LoVo (cell line): ENCODE measurements at regions not wholly inside any gene's neighbourhood (a gene's known extent, or its start where the extent isn't known, plus 50 kb on each side); places are given as distances from the start of the nearest gene placed in this dataset.

Experiments
- DNase-seq: peaks from one replicate; pipeline ENCODE4 v3.0.0-alpha.2; 2016; ENCODE audit warnings: low spot score

DNA sequence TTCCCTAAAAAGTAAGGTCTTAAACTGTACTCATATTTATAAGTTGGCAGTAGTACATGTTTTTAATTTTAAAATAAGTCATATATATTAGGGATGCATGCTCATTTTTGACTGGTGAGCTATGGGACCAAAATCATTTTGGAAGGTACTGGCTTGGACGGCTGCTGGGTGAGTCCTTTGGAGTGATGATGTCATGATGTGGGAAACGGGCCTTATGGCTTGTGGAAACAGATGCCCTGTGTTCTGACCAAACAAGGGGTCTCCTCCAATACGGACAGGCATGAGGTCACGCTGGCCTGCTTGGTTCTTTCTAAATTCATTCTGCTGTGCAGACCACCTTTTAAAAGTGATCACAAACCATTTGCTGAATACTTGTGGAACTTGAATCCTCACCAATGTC is 109.2 kb upstream of the MGAT5 start:
- DNase-seq: no peak

GRCh38 chr2:134145519-134145918 is 108.4 kb upstream of the MGAT5 start:
- DNase-seq: no peak

DNA sequence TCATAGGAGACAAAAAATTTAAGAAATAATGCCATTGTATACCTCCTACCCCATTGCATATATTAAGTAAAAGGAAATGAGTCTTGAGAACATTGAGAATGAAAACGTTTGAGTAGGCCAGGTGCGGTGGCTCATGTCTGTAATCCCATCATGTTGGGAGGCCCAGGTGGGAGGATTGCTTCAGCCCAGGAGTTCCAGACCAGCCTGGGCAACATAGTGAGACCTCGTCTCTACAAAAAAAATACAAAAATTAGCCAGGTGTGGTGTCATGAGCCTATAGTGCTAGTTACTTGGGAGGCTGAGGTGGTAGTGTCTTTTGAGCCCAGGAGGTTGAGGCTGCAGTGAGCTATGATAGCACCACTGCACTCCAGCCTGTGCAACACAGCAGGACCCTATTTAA is 107.7 kb upstream of the MGAT5 start:
- no peak for DNase-seq

- DNase-seq: no peak
Measured at GRCh38 chr2:134146620-134147019, 107.3 kb upstream of the MGAT5 start.

GRCh38 chr2:134148172-134148571 is 105.7 kb upstream of the MGAT5 start:
- no peak for DNase-seq

GRCh38 chr2:134148843-134149472 is 104.9 kb upstream of the MGAT5 start:
- no peak for DNase-seq

DNA sequence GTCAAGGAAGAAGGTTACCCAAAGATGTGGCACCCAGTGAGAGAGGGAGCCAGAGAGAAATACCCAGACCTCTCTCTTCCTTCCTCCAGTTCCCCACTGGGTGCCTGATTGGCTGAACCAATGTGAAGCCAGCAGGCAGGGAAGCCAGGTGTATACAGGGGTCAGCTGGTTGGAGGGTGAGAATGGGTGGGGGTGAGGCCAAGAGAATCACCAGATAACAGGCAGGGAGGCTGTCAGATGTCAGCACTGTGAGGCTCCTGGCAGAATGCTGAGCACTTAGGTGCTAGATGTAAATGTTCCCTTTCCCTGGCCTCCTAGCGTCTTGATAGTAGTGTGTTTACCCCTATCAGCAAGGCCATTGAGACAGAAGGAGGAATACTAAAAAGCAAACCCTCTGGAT is 104.0 kb upstream of the MGAT5 start:
- DNase-seq: no peak

GRCh38 chr2:134150760-134151159 is 103.1 kb upstream of the MGAT5 start:
- no peak for DNase-seq

DNA sequence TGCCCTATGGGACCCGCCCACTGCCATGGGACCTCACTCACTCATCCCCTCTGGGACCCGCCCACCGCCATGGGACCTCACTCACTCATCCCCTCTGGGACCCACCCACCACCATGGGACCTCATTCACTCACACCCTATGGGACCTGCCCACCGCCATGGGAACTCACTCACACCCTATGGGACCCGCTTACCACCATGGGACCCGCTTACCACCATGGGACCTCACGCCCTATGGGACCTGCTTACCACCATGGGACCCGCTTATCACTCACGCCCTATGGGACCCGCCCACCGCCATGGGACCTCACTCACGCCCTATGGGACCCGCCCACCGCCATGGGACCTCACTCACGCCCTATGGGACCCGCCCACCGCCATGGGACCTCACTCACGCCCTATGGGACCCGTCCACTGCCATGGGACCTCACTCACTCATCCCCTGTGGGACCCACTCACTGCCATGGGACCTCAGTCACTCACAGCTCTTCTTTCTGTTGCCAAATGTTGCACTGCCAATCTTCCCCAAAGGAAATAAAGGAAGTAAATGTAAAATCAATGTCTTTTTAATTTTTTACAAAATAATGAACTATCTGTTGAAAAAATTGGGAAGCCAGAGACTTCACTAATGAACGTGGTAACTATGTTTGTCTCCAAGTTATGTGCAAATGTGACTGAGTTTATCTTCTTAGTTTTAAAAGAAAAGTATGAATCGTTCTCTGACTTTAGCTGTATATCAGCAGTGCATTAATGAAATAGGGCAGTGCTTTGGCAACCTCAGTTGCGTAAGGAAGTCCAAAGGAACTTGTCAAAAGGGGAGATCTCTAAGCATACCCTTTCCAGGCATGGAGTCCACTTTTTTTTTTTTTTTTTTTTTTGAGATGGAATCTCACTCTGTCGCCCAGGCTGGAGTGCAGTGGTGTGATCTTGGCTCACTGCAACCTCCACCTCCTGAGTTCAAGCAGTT is 101.5 kb upstream of the MGAT5 start:
- no peak for DNase-seq

- no peak for DNase-seq
Measured at GRCh38 chr2:134153294-134153880, 100.5 kb upstream of the MGAT5 start.

DNA sequence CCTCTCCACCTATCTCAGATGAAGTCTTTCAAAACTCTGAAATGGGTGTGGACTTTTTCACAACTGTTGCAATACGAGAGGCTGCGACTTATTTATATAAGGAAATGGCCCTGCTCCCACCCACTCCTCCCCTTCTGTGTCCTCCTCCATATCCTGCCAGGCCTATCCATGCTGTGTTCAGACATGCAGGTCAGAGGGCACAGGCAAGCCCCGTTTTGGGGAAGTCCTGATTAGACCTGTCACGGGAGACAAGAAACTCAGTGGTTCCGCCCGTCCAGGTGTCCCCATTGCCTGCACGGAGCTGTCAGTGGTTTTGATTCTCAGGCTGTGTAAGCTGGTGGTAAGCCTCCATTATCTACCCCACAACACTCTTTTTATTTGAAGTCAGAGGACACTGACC is 99.6 kb upstream of the MGAT5 start:
- no peak for DNase-seq

GRCh38 chr2:134155134-134155533 is 98.7 kb upstream of the MGAT5 start:
- DNase-seq: no peak

DNA sequence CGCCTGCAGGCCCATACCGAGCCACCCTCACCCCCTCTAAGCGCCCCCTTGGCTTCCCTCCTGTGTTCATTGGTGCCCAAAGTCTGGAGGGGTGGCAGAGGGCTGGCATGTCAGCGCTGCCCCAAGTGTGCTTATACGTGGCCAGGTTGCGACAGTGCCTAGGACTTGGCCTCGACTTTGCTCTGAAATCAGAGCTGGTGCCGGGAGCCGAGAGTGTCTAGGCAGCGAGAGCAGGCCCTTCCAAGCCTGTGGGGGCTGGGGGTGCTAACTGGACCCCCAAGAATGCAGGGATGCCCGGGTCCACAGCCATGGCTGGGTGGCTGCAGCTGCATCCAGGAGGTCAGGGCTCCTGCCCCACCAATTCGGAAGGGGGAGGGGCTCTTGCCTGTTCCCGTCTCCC is 95.6 kb upstream of the MGAT5 start:
- DNase-seq: no peak

GRCh38 chr2:134161170-134161547 is 92.7 kb upstream of the MGAT5 start:
- no peak for DNase-seq

- DNase-seq: no peak
Measured at GRCh38 chr2:134163336-134163735, 90.5 kb upstream of the MGAT5 start.

GRCh38 chr2:134164306-134164705 is 89.6 kb upstream of the MGAT5 start:
- no peak for DNase-seq

- DNase-seq: no peak
Measured at GRCh38 chr2:134167015-134167414, 86.9 kb upstream of the MGAT5 start.

DNA sequence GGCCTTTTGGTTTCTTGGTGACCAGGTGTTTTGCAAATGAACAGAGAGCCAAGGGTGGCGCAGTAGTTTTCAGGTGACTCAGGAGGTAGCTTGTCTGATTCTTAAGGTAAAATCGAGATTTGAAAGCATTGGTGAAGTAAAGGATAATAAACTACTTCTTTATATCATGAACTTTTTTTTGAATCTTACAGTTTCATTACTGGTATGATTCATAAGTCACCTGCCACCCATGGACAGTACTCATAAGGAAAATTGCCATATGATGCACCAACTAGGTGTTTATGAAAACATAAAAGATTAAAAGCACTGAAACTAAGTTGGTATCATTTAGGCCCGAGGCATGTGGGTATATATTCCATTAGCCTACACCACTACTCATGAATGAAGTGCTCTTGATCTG is 84.1 kb upstream of the MGAT5 start:
- no peak for DNase-seq

GRCh38 chr2:134170294-134170693 is 83.6 kb upstream of the MGAT5 start:
- no peak for DNase-seq

DNA sequence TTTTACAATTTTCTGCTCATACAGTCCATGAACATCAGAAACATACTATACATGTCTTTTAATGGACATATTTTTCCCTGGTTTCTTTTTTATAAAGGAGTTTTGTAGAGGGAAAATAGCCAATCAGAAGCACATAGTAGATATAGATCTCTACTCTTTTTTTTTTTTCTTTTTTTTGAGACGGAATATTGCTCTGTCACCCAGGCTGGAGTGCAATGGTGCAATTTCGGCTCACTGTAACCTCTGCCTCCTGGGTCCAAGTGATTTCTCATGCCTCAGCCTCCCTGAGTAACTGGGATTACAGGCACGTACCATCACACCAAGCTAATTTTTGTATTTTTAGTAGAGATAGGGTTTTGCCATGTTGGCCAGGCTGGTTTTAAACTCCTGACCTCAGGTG is 83.2 kb upstream of the MGAT5 start:
- no peak for DNase-seq

DNA sequence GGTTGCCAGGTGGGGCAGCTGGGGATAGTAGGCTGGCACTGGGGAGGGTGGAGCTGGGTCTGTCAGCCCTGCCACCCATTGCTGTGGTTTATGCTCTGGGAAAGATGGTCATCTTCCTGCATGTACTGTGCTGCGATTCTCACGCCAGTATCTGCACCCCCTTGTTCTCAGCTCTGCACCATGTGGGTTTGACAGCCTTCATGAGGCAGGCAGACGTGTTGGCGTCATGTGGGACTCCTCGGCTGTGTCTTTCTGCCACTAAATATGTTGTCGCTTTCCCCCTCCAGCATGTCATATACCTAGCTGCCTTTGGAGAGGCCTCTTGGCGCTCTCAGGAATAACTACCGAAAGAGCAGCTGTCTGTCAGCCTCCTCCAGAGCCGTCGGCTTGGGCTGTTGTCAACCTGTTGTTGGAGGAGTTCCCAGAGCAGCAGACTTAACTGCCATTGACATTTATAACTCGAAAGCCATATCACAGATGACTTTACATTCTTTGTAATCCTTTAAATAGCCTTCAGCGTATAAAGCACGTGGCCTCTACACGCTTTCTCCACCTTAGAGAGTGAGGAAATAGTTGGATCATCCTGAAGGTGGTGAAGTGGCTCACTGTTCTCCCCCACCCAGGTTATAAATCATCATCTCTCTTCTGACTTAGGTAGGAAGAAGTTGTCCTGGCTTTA is 80.4 kb upstream of the MGAT5 start:
- no peak for DNase-seq

DNA sequence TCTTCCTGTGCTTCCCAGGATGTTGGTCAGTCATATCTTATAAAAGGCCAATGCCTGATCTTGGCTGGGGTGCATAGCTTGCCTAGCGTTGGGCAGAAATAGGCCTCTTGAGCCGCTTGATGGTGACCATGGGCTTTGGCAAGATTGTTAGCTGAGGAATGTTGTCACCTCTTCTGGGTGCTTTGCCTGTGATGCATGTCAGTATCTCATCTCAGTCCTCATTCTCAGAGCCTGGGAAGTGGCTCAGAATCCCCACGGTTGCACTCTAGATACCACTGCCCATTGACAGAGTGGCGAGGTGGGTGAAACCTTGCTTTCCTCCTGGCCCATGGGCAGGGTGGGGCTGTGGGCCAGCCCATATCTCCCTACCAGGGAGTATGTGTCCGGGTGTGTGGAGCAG is 79.2 kb upstream of the MGAT5 start:
- DNase-seq: no peak

- no peak for DNase-seq
Measured at GRCh38 chr2:134175834-134176233, 78.0 kb upstream of the MGAT5 start.
